NB4 (cell line): ENCODE measurements at regions not wholly inside any gene's neighbourhood (a gene's known extent, or its start where the extent isn't known, plus 50 kb on each side); places are given as distances from the start of the nearest gene placed in this dataset.

Experiments used
- DNase-seq: peaks from one replicate; pipeline ENCODE4 v3.0.0; 2010; ENCODE audit warnings: low read depth
- H3K4me3 ChIP-seq: one replicate; pipeline ENCODE4 v1.5.1; 2011; ENCODE audit warnings: mild to moderate bottlenecking, low read depth, low read length, moderate library complexity
- MYC ChIP-seq: IDR thresholded peaks from 2 replicates; pipeline ENCODE4 v1.6.1; 2011; ENCODE audit warnings: low read depth, low read length
- POLR2A ChIP-seq: IDR thresholded peaks from 2 replicates; pipeline ENCODE4 v1.6.1; 2011; ENCODE audit warnings: mild to moderate bottlenecking; ENCODE audit not compliant: insufficient read length; ENCODE audit errors: extremely low read depth
- TF ChIP-seq, protein P1 (sequence below): IDR thresholded peaks from 2 replicates; pipeline ENCODE4 v1.6.1; 2011; ENCODE audit warnings: low read depth, low read length
- TF ChIP-seq, protein P2 (sequence below): IDR thresholded peaks from one replicate; pipeline ENCODE4 v1.5.1; 2012; ENCODE audit warnings: low read depth, low read length

DNA sequence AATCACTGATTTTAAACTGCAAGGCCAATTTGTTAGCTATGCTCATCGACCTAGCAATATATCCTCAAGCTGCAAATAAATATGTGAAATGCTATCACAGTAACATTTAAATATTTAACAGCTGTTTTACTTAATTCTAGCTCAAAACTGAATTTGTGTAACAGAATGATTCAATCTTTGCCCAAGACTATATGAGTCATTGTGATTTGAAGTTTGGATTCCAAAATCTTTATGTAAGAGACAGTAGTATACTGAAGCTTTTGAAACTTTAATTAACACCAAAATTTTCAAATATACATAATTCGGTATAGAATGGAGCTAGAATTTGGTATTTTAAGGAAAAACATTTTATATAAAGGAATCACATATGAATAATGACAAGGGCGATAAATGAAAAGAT, 603.0 kb upstream of the ROBO2 start:
- TF ChIP-seq, protein P1, sequence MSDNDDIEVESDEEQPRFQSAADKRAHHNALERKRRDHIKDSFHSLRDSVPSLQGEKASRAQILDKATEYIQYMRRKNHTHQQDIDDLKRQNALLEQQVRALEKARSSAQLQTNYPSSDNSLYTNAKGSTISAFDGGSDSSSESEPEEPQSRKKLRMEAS, result no peak
- TF ChIP-seq POLR2A (no peak), MYC (no peak)
- TF ChIP-seq, protein P2, sequence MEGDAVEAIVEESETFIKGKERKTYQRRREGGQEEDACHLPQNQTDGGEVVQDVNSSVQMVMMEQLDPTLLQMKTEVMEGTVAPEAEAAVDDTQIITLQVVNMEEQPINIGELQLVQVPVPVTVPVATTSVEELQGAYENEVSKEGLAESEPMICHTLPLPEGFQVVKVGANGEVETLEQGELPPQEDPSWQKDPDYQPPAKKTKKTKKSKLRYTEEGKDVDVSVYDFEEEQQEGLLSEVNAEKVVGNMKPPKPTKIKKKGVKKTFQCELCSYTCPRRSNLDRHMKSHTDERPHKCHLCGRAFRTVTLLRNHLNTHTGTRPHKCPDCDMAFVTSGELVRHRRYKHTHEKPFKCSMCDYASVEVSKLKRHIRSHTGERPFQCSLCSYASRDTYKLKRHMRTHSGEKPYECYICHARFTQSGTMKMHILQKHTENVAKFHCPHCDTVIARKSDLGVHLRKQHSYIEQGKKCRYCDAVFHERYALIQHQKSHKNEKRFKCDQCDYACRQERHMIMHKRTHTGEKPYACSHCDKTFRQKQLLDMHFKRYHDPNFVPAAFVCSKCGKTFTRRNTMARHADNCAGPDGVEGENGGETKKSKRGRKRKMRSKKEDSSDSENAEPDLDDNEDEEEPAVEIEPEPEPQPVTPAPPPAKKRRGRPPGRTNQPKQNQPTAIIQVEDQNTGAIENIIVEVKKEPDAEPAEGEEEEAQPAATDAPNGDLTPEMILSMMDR, result no peak
- DNase-seq, result no peak

DNA sequence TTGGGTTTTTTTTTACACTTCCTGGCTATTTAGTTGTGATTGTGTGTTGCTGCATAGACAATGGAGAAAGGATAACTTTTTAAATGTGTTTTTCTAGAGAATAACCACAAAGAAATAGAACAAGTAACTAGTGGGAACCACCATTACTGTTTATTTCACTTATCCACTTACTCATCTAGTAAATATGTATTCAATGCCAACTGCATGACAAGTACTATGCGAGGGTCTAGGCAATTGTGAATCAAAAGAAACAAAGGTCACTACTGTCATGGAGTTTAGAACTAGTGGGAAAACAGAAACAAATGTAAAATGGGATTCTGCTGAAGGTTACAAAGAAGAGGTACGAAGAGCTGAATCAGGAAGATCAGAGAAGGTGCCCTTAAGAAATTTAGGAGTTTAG, 600.9 kb upstream of the ROBO2 start:
- DNase-seq, result no peak
- no peak overlapping the region for H3K4me3 ChIP-seq
- TF ChIP-seq, protein P1, result no peak
- no peak for TF ChIP-seq POLR2A

More for the DNA sequence above, 603.0 kb upstream of the ROBO2 start:
- H3K4me3 ChIP-seq, result no peak overlapping the region

DNA sequence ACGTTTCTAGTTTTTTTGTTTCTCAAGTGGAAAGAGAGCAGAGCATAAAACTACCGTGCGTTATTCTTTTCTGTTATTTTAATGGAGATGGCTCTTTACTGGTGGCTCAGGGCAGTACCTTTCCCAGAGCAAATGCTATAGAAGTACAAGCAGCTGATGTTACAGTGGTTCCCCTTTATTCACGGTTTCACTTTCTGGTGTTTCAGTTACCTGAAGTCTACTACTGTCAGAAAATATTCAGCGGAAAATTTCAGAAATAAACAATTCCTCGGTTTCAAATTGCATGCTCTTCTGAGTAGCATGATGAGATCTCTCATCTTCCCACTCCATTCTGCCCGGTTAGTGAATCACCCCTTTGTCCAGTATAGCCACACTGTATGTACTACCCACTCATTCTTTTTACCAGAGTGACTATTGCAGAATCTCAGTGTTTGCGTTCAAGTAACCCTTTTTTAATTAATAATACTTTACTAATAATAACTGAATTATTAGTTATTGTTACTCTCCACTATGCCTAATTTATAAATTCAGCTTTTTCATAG, 597.5 kb upstream of the ROBO2 start:
- TF ChIP-seq POLR2A (no peak), MYC (no peak)
- TF ChIP-seq, protein P2, result no peak
- TF ChIP-seq, protein P1, result no peak
- no peak overlapping the region for H3K4me3 ChIP-seq
- no peak for DNase-seq

DNA sequence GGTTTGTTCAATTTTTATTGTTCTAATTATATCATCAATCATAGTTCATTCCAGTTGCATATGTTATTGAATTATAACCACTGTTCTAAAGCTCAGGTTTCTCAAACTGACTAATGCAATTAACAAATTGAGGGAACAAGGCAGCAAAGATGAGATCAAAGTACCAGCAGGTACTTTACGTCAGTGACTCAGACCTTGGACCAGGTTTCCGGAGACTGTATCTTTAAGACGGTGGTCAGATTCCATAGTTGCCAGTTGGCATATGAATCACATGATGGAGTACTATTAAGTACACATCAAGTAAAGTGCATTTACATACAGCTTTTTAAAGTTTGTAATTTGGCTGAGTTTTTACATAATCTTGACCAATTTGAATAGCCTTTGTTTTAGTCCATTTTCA, 583.6 kb upstream of the ROBO2 start:
- H3K4me3 ChIP-seq, result no peak overlapping the region
- DNase-seq, result no peak
- TF ChIP-seq POLR2A, result no peak
- TF ChIP-seq, protein P2, result no peak

DNA sequence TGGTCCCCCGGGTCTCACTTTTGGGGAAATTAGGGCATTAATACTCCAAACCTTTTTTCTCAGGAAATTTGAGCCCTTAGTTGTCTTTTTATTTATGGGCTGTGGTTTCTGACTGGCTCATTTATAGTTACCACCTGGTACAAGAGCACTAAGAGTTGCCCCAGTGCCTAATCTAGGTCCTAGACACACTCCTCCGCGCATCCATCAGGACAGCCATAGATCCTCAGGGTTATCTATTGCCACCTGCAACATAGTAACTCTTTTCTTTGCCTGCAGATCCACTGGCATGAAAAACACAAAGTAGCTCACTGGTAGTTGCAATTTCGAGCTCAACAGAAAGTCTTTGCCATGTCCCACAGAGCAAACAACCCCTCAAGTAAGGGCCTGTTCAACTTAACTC, 576.4 kb upstream of the ROBO2 start:
- DNase-seq, result no peak
- no peak for TF ChIP-seq MYC
- TF ChIP-seq, protein P1, result no peak
- TF ChIP-seq, protein P2, result no peak
- no peak overlapping the region for H3K4me3 ChIP-seq

DNA sequence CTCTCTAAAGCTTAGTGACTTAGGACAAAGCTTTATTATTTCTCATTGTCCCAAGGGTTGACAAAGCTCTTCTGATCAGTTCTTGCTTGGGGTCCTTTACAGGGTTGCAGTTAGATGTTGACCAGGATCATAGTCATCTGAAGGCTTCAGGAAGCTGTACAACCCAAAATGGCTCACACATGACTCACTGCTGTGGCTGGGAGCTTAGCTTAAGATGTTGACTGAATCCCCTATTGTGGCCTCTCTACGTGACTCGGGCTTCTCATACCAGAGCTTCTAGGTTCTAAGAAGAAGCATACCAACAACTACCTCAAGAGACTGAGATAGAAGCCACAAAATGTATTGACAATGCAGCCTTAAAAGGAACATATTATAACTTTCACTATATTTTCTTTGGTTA, 569.6 kb upstream of the ROBO2 start:
- DNase-seq, result no peak
- no peak overlapping the region for H3K4me3 ChIP-seq
- TF ChIP-seq, protein P1, result no peak
- TF ChIP-seq, protein P2, result no peak
- no peak for TF ChIP-seq POLR2A
